ENCODE measurements at regions not wholly inside any gene's neighbourhood (a gene's known extent, or its start where the extent isn't known, plus 50 kb on each side); places are given as distances from the start of the nearest gene placed in this dataset.

- DNase-seq = no peak
Measured at GRCh38 chr13:36552334-36552733, 120.0 kb downstream of the CCNA1 start.

GRCh38 chr13:36553491-36553890 is 120.3 kb upstream of the SERTM1 start:
- no peak for DNase-seq

GRCh38 chr13:36555151-36555986 is 118.5 kb upstream of the SERTM1 start:
- no peak for DNase-seq

GRCh38 chr13:36559375-36559774 is 114.4 kb upstream of the SERTM1 start:
- DNase-seq = no peak

- no peak for DNase-seq
Measured at GRCh38 chr13:36567485-36567884, 106.3 kb upstream of the SERTM1 start.

- DNase-seq = no peak
Measured at GRCh38 chr13:36570489-36570888, 103.3 kb upstream of the SERTM1 start.

GRCh38 chr13:36571444-36571843 is 102.4 kb upstream of the SERTM1 start:
- no peak for DNase-seq

- no peak for DNase-seq
Measured at GRCh38 chr13:36582977-36583376, 90.8 kb upstream of the SERTM1 start.

GRCh38 chr13:36599641-36600040 is 74.2 kb upstream of the SERTM1 start:
- no peak for DNase-seq

- DNase-seq = no peak
Measured at GRCh38 chr13:36601186-36601585, 72.6 kb upstream of the SERTM1 start.

GRCh38 chr13:36606060-36606459 is 67.8 kb upstream of the SERTM1 start:
- no peak for DNase-seq

- no peak for DNase-seq
Measured at GRCh38 chr13:36608474-36608873, 65.3 kb upstream of the SERTM1 start.

GRCh38 chr13:36612230-36612629 is 61.6 kb upstream of the SERTM1 start:
- no peak for DNase-seq

- DNase-seq = no peak
Measured at GRCh38 chr13:36616706-36617105, 57.1 kb upstream of the SERTM1 start.

- DNase-seq = no peak
Measured at GRCh38 chr13:36619535-36619934, 54.3 kb upstream of the SERTM1 start.

Measured in hindlimb muscle (tissue), 1 donor.